Activated T-helper 9 cell treated with anti-CD3 and anti-CD28 coated beads, Interleukin-2, amount 50 U/mL, for 16 hours (primary cell): ENCODE measurements at regions not wholly inside any gene's neighbourhood (a gene's known extent, or its start where the extent isn't known, plus 50 kb on each side); places are given as distances from the start of the nearest gene placed in this dataset.

ENCODE experiments used
- DNase-seq: peaks from one replicate; pipeline ENCODE4 v3.0.0-alpha.2; 2020; ENCODE audit warnings: low read depth

DNA sequence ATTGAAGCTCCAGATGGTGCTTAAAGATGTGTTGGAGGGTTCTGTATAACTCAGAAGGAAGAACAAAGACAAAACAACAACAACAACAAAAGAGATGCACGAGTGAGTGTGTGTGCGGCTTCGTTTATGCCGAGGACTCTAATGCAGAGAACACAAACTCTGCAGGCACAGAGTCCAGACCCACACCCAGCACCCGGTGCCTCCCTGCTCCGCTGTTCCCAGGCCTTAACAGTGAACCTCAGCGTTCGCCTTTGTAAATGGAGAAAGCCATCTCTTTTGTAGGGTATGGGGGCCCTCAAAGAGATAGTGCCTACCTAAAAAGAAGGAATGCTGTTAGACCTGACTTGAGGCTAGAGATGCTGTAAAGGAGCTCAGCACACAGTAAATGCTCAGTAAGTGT is 243.3 kb downstream of the ERMARD start:
- DNase-seq: no peak

DNA sequence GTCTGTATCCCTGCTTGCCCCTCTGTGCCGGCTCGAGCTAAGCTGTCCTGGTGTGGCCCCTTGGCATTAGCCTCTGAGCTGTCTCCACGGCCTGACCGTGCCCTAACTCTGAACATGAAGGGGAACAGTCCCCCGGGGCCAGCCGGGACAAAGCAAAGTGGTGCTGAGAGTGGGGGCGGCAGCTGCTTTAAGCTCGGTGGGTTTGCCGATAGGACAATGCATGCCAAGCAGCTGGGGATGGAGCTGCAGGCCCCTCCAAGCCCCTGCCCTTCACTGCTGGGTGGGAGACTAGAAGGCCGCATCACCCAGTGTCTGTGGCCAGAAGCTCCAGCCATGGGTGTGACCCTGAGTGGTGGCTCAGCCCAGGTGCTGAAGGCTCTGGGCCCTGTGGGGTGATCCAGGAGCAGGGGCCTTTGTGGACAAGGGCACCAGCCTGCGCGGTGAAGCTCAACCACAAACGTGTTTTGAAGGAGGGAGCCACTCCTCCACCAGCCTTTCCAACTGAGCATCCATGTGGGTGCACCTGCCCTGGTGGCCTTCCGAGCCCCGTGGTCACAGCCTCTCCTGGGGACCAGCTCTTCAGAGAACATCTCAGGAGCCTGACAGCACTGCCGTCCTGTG is 242.5 kb downstream of the ERMARD start:
- DNase-seq: no peak

DNA sequence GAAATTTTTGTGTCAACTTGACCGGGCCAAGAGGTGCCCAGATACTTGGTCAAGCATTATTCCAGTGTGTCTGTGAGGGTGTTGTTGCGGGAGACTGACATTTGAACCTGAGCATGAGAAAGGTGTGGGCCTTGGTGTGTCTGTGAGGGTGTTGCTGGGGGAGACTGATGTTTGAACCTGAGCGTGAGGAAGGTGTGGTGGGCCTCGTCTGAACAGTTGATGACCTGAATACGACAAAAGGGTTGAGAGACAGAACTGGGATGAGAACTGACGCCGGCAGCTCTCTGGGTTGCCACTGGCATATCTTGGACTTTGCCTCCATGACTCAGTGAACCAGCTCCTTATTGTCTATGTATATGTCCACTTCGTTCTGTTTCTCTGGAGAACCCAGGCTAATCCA is 240.5 kb downstream of the ERMARD start:
- no peak for DNase-seq

DNA sequence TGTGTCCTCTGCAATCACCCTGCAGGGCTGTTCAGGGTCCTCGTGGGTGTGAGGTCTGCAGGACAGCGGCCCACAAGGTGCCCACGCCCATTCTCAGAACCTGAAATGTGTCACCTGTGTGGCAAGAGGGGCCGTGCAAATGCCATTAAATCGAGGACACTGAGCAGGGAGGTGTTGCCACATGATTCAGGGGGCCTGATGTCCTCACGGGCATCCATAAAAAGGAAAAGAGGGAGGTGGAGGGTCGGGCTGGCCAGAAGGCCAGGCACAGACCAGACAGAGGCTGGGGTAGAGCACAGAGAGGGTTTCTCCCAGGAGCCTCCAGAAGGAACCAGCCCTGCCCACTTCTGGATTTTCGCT is 239.6 kb downstream of the ERMARD start:
- no peak for DNase-seq

DNA sequence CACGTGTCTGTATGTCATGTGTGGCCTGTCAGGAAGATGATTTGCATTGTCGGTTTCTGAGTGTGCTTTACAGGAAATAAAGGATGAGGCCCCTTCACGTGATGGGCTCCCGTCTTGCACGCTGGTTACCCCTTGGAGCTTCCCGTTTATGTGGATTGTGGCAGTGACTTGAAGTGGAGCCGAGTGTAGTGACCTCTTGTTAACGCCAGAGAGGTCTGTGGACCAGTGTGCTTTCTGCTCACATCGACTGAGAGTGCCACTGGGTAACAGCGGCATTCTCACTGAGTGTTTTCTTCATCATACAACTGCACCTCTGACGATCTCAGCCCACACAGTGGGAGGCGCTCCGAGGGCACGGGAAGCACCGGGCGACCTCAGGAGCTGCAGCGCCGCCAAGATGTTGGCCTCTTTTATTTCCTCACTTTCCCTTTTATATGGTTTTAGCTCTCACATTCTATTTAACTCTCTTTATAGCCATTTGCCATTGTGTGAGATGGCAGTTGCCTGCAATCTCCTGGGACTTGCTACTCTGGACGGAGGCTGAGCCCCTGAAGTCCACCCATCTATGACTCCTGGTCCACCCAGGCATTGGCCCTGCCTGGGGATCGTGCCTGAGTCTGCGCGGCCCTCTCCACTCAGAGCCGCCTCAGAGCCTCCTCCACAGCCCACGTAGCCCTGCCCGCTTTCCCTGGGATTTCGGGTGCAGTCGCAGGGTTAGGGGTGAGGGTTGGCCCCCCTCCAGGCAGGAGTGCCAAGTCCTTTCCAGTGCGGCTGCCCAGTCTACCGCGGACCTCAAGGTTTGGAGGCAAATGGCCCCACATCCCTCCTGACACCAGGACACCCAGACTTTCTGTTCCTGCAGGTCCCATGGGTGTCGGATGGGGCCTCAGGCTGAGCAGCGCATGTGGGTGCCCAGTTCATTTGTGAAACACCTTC is 238.9 kb downstream of the ERMARD start:
- DNase-seq: no peak

DNA sequence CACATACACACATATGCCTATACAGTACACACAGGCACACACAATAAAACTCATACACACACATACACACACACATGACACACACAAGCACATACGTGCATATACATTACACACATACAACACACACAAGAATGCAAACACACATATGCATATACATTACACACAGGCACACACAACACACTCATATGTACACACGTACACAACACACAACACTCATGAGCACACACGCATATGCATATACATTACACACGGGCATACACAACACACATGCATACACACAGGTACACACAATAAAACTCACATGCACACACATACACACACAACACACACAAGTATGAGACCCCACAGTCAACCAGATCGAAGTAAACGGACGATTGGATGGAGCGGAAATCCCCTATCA is 238.2 kb downstream of the ERMARD start:
- no peak for DNase-seq

DNA sequence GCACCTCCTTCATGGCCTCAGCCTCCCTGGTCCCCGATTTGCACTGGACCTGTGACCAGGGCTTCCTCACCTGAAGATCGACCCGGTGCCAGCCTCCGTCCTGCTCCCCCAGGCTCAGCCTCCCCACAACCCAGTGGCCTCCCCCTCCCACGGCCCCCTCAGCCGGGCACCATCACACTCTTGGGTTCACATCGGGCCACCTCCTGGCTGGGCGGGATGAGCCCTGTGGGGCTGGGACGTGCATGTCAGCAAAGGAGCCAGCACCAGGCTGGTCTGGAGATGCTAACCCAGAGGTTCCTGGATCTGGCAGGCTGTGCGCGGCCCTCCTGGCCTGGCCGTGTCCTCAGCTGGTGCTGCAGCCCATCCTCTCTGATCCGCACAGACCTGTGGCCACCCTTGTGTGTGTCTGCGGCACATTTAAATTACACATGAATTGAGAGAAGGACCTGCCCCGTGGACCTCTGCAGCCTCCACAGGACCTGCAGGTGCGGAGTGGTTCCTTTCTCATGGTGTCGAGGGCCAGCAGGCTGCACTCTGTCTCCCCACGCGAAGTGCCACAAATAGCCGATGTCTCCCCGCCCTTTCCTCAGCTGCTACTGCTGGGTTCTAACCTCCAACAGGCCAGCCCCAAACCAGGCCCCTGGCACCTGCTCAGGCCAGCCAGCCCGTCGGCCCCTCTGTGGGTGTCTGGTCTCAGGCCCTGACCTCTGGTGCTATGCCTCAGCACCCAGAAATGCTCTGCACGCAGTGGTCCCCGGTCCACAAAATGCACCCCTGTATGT is 237.5 kb downstream of the ERMARD start:
- no peak for DNase-seq

DNA sequence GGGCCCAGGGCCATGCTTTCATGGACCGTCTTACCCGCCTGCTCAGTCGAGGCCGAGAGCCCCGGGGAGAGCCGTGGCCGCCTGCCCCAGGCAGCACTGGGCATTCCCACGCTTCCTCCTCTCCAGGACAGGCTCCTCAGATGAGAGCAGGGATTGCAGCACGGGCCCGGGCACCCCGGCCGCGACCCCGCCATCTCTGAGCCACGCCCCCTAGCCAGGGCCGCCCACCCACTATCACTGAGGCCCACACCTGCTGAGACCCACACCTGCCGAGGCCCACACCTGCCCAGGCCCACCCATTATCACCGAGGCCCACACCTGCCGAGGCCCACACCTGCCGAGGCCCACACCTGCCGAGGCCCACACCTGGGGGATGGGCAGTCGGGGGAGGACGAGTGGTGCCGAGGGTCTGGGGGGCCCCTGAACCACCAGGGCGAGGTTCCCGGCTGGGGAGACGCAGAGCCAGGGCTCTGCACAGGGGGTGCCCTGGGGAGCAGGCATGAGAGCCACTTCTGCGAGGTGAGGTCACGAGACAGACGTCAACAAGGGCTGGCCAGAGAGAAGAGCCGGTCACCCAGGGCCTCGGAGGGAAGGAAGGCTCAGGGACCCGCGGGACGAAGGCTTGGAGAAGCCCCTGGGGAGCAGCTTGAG is 235.6 kb downstream of the ERMARD start:
- no peak for DNase-seq

DNA sequence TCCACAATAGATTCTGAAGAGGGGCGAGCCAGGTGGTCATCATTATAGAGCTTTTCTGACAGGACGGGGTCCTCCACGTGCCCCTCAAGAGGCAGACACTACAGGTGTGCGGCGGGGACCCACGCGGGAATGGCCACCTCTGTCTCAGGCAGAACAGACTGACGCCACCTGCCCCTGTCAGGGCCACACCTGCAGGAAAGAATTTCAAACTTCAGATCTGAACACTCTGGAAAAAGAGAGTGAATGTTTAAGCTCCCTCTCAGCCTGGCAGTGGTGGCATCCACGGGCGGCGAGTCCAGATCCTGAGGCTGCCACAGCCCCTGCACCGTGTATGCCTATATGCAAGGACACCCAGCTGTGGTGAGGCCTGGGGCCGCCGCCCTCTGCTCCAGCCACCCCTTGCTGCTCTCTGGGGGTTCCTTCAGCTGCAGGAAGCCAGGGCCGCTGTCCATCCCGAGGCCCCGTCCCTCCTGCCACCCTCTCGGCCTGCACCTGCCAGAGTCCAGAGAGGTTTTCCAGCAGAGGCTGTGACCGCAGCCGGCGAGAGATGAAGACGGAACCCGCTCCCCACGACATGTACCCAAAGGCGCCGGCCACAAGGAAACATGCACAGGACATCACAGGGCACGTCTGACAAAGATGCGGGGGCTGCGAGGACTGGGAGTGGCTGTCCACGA is 234.9 kb downstream of the ERMARD start:
- no peak for DNase-seq

DNA sequence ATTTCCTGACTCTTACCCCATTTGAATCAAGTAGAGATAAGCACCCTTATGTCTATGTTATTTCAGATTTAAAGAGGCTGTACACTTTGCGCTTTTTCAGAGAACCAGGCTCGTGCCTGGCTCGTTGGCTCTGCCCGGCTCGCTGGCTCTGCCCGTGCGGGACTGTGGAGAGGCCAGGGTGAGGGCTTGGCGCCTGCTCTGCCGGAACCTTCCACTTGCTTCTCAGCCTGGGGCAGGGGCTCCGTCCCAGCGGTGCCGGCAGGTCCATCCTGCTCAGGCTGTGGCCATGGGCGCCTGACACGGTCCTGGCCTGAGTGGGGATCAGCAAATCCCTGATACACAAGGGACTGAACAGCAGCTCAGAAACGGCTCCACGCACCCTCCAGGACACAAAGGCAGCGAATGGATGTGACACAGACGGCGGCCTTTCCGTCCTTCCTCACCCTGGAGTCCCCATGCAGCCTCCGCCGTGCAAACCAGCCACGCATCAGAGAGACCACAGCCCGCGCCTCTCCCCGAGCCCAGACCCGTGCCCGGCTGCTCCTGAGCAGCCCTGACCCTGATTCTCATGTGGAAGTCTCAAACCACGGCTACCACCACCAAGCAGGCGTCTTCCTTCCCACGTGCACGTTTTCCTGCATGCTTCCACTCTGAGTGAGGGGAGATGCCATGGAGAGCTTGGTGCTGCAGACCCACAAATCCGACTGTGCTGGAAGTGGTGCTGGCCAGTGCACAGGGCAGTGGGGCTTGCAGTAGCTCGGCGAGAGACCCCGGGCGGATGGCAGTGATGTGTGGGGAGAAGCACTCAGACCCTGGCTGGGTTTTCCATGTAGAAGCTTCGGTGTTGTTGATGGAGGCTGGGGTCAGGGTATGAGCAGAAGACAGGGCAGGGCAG is 233.9 kb downstream of the ERMARD start:
- no peak for DNase-seq

DNA sequence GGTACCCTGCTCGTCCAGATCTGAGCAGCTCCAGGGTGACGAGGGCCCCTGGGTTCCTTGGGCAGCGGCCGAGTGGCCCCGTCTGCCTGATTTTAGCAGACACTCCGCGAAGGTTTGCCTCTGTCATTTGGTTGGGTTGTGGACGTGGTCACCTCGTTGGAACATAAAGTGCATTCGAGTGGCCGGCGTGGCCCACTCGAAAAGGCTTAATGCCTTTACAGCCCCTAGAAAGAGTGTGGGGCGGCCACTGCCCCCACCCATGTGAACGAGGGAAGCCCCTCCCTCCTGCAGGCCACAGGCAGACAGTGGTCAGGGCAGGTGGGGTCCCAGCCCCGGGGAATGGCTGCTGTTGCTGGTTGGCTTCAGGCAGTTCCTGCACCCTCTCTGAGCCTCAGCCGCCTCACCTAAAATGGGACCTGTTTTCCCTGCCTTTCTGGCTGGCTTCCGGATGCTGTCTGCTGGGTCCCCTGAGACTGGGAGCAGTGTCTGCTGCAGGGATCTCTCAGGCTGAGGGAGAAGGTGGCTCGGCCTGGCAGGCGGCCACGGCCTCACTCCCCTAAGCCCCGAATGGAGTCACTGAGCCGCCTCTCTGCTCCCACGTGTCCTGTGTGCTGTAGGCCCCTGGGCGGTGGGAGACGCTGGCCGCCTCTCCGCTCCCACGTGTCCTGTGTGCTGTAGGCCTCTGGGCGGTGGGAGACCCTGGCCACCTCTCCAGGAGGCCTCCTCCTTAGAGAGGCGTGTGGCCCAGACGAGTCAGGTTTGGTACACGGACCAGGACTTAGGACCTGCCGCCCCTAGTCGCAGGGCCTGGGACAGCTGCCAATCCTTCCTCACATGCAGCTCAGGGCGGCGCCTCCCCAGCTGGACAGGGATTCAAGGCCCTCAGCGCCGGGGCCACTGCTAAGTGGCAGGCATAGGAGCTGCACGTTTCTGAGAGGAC is 233.0 kb downstream of the ERMARD start:
- no peak for DNase-seq

DNA sequence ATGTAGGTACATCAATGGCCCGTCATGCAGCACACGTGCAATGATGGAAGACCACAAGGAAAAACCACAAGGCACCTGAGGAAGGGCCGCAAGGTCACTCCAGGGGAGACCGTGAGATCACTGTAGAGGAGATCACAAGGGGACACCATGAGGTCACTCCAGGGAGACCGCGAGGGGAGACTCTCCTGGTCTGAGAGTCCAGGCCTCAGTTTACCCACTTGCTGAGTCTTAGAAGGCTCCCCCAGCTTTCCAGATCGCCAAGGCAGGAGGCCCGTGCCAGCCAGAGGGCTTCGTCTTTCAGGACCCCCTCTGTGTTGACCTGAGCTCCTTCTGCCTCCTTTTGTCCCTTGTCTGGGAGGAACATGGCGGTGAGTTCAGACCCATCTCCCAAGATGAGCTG is 232.2 kb downstream of the ERMARD start:
- no peak for DNase-seq

DNA sequence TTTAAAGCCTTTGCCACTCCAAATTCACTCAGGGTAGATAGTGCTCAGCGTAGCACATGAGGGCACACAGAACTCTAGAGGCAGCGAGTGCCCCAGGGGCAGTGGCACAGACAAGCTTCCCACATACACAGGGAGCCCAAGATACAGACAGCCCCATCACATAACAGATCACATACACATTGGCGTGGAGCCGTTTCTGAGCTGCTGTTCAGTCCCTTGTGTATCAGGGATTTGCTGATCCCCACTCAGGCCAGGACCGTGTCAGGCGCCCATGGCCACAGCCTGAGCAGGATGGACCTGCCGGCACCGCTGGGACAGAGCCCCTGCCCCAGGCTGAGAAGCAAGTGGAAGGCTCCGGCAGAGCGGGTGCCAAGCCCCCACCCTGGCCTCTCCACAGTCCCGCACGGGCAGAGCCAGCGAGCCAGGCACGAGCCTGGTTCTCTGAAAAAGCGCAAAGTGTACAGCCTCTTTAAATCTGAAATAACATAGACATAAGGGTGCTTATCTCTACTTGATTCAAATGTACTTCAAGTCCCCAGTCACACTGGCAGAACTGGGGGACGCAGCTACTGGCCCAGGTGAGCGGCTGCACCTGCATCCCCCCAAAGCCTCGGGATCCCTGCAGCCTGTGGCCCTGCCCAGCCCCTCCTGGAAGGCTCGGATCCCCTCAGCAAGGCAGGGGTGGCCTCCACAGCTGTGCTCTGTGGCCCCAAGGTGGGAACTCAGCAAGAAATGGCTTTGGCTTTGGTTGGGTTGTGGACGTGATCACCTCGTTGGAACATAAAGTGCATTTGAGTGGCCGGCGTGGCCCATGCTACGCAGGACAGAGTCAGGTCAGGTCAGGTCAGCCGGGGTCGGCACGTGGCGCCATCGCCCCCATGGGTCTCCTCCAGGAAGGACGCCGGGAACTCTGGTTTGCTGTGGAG is 231.3 kb downstream of the ERMARD start:
- DNase-seq: no peak

DNA sequence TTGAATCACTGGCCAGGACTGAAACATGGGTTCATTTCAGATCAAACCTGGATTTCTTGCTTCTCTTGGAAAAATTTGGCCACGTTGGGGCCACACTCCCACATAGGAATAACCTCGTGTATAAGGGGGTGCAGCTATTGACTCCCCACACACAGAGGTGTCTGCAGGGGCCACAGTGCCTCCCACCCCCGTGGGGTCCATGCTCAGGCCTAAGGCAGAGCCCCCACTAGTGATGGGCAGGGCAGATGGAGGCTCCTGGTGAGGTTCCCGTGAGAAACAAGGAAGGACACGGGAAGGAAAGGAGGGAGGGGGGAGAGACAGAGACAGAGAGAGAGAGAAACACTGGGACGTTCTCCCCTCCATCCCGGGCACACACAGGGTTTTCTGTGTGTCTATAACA is 230.5 kb downstream of the ERMARD start:
- DNase-seq: no peak

DNA sequence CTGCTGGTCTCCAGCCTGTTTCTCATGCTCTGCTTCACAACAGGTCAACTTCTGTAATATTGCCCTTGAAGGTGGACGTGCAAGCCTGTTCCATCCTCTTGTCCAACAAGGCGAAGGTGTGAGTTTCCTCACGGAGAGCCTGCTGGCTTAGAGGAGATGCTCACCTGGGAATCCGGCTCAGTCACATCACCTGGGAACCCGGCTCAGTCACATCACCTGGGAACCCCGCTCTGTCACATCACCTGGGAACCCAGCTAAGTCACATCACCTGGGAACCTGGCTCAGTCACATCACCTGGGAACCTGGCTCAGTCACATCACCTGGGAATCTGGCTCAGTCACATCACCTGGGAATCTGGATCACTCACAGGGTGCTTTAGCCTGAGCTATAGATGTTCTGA is 230.1 kb downstream of the ERMARD start:
- DNase-seq: no peak

DNA sequence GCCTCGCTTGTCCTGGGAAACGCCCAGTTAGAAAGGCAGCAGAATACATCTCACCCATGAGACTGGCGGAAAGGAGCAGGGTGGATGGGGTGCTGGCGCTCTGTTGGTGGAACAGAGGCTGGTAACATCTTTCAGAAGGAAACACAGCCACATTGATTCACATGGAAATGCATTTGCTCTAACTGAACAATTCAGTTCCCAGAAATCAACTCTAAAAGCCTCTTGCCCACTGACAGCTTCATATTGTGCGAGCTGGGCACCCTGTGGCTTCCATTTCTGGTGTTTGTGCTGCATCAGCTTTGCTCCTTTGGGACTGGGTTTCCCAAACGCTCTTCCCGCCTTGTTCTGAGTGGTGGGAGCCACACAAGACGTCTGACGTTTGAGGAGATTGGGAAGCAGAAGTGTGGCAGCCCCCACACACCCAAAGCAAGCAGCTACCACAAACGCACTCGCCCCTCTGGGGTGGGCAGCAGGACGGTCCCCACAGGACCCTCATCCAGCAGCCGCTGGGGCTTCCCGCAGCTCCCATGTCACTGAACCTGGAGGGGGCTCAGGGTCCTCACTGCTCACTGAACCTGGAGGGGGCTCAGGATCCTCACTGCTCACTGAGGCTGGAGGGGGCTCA is 229.5 kb downstream of the ERMARD start:
- DNase-seq: no peak

DNA sequence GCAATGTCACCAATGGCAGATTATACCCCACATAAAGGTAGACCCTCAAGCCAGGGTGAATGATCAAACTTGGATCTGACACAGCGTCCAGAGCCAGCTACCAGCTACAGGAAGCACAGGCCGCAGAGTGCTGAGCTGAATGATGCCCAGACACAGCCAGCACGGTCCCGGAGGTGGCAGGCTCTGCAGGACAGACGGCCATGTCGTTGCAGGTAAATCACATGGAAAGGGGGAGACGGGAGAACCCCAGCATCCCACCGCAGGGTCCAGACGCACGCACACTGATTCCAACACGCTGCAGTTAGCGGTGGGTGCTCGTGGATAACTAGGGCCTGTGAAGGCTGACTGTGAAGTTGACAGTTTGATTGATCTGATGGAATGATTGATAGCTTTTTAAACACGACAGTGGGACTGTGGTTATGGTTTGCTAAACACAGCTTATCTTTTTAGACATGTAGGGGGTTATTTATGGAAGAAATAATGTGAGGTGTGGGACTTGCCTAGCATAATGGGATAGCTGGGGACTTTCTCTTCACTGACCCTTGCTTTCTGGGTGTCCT is 228.5 kb downstream of the ERMARD start:
- no peak for DNase-seq
